DMS153 treated with DMSO at 0.1 percent for 48 hours (cell line): ENCODE measurements at regions not wholly inside any gene's neighbourhood (a gene's known extent, or its start where the extent isn't known, plus 50 kb on each side); places are given as distances from the start of the nearest gene placed in this dataset.
"Not testable (repeated sequence)": the region's sequence is repeated elsewhere in the genome, so short reads cannot be mapped to it uniquely, and the experiment has no call there.

Experiments used
- DNase-seq: peaks from one replicate; lab custom pipeline; 2025; ENCODE audit not compliant: unreplicated experiment; lab: John Stamatoyannopoulos, UW

DNA sequence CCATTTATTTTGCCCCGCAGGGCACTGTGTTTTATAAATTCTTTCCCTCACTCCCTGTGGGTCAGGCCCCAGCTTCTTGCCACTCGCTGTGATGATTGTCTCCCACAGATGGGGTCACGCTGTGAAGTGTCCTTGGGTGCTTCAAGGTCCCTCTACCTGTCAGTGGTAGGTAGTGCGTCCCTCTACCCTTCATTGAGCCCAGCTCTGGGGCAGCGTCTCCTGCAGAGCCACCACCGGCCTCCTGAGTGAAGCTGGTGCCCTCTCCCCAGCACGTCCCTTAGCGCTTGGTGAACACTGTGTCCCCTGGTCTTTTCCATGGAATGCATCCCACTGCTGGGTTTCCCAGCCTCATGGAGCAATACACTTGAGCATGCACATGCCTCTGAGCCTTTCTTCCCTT is 108.2 kb downstream of the NRN1 start:
- DNase-seq, result no peak

DNA sequence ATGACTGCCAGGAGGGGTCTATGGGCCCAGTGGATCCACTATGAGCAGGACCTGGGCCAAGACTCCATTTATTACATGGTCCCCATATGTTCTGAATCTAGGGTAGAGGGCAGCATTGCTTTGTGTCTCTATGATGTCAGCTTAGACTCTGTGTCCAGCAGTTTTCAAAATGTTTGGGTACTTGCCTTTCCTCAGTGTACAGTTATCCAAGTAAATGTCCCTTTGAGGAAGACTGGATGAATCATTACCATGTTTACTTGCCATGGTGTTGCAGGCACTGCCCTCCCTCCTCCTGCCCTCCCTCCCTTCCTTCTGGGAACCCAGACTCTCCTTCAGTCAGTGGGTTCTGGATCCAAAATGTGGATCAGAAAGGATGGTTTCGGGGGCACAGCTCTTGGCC is 108.6 kb downstream of the NRN1 start:
- DNase-seq, result no peak

DNA sequence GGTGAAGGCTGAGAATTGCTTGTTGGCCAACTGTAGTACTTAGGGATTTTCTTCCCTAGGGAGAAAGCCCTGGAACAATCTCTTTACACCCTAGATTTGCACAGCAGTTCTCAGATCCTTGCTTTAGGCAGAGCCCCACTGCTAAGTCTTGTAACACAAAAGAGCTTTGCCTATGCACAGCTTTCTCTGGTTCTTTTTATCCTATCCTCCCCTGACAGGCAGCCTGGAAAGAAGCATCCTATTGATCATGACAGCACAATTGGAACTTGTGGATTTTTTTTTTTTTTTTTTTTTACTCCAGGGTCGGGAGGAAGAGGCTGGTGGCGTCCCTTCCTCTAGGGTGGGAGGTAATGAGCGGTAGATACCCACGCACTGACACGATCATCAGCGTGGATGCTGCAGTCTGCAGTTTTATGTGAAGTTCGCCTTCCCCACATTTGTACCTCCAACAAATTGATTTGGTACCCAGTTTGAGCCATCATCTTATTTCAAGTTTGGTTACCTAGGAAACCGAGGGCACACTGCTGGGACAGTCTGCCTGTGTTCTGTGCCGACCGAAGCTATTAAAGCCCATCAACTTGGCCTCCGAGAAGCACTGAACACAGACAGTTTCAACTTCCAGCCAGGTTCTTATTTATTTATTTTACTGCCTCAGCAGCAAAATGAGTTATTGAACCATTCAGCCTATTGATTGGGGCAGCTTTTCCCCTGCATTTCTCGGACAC is 110.1 kb downstream of the NRN1 start:
- no peak for DNase-seq

DNA sequence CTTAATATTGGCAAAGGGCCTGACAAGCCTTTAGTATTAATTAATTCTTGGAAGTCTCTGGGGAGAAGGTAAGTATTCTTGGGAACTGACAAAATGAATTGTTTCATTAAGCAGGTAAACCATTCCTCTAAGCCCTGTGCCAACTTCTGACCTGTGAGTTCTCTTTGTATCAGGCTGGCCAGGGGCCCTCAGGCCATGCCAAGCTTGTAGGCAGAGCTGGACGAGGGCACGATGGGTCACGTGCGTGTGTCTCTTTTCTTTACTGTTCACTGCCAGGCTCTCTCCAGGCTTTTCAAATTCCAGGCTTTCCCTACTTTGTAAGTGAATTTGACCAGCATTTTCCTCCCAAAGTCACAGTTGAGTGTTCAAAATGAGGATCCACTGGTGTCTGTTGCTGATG is 112.4 kb downstream of the NRN1 start:
- no peak for DNase-seq

DNA sequence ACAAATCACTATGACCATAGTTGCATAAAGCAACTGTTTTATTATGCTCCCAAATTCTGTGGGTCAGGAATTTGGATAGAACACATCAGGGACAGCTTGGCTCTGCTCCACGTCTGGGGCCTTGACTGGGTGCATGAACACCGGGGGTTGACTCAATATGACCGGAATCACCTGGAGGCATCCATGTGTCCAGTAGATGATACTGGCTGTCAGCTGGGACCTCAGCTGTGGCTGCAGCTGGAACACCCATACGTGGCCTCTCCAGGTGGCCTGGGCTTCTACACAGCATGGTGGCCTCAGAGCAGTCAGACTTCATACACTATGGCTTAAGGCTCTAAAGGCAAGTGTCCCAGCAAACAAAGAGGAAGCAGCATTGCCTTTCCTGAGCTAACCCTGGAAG is 113.4 kb downstream of the NRN1 start:
- DNase-seq, result no peak

DNA sequence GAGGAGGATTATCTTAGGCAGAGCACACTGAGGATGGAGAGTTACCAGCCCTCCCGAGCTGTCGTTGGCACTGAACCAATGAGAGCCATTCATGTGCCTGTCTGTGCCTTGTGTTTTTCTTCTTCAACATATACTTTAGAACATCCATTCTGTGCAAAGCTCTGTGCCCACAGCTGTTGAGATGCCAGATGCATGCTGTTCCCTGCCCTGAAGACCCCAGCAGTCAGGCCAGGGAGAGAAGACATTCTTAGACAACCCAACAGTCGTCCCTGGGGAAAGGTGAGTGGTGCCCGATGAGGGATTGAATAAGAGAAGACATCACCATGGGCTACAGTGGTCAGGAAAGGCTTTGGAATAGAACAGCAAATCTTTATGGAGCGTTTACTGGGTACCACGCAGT is 114.1 kb downstream of the NRN1 start:
- no peak for DNase-seq

GRCh38 chr6:5878792-5879191 is 127.9 kb downstream of the NRN1 start:
- DNase-seq, result no peak

GRCh38 chr6:5876076-5876475 is 130.6 kb downstream of the NRN1 start:
- DNase-seq, result no peak

GRCh38 chr6:5873976-5874375 is 132.7 kb downstream of the NRN1 start:
- DNase-seq, result not testable (repeated sequence)

DNA sequence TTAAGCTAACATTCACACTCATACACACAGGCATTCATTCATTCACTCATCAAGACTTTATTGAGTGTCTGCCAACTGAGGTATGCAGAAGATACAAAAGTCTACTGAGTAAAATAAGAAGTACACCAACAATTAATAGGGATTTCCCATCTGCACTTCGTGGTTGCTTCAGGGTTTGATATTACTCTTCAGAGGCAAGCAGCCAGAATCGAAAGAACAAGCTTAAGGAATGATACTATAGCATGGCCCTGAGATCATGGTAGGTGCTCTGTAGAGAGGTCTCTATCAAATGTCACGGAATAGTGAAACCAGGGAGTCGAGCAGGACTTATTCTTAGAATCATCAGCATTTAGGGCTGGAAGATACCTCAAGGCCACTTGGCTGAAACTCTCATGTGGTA is 135.4 kb downstream of the NRN1 start:
- DNase-seq, result no peak

DNA sequence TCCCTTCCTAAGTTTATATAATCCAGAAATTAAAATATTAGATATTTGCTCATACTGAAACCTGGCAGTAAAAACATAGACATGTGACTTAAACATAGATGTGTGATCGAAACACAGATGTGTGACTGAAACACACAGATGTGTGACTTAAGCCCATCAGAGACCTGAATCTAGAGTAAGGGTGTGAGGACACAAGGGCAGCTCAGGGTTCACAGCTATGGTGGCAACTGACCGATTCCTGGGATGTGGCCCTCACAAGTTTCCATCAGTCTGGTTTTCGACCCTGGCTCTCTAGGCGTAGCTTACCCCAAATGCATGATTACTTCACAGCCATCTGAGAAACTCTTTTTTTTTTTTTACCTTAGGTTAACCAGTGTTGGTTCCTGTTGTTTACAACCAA is 137.0 kb downstream of the NRN1 start:
- no peak for DNase-seq

DNA sequence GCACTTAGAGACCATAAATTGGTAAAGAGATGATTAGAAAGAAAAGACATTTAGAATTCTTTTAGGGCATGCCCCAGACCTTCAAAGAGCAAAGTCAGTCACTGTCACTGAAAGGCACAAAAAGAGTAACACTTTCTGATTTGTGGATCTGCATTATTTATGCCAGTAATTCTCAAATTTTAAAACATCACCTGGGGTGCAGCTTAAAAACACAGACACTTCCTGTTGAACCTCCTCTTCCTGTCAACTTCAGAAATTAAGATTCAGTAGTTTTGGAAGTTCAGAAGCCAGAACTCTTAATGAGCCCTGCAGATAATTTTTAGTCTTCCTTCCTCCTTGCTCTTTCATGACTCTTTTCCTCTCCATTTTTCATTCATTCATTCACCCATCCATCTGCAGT is 137.5 kb downstream of the NRN1 start:
- no peak for DNase-seq

- peak; percentile 63 for DNase-seq
These were observed 140.1 kb downstream of the NRN1 start for GRCh38 chr6:5866547-5867051.

DNA sequence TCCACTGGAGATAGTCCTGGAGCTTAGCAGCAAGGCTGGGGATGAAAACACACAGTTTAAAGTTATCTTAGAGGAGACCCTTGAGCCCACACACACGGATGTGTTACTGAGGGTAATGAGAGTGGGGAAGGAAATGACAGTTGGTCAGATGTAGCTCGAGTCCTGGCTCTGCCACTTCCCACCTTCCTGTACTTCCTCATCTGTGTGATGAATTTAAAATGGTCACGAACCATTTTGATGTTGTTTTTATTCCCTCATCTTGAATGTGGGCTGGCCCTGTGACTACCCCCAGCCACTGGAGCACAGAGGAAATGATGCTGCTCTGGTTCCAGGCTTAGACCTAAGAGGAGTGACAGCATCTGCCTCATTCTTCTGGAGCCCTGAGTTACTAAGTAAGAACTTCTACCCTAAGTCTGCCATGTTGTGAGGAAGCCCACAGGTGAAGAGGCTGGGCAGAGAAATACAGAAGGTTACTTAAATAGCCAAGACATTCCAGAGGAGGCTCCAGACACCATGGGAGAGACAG is 141.2 kb downstream of the NRN1 start:
- DNase-seq, result no peak

- DNase-seq, result no peak
These were observed 145.9 kb downstream of the NRN1 start for GRCh38 chr6:5860849-5861248.

- DNase-seq, result no peak
These were observed 150.8 kb downstream of the NRN1 start for GRCh38 chr6:5855787-5856470.

GRCh38 chr6:5854899-5855298 is 151.8 kb downstream of the NRN1 start:
- DNase-seq, result no peak

- DNase-seq, result peak; percentile 18
These were observed 155.4 kb downstream of the NRN1 start for GRCh38 chr6:5851261-5851757.

DNA sequence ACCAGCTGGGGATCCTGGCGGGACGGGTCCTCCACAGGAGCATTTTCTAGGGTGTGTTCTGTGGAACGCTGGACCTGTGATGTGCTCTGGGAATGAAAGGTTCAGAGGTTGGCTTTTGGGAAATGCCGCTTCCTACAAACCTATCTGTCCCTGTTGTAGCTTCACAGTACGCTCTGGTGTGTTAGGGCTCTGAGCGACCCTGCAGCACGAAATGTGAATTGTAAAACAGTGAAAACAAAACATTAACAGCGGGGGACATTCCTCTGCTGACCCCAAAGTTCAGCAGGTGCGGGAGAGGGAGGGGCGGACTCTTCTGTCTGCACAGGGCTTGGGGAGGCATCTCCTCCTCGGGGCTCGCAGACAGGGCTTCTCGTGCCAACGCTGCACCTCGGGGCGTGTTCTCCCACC is 155.9 kb downstream of the NRN1 start:
- no peak for DNase-seq

- no peak for DNase-seq
These were observed 159.8 kb downstream of the NRN1 start for GRCh38 chr6:5846889-5847288.

DNA sequence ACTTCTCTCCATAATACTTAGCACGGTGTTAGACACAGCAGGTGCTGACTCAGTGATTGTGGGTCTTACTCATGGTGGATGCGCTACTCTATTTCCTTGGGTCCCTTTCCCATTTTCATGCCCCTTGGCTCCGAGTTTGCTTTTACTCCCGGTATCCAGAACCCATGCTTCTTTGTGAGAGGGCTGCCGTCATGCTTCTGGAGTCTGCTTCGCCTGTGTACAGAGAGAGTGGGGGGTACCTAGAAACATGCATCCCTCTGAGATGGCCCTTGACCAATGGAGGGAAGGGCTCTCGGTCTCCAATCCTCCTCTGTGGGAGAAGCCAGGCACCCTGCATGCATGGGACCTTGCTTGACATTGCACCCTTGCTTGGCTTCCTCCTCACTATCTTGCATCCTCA is 160.4 kb downstream of the NRN1 start:
- DNase-seq, result no peak

GRCh38 chr6:5843078-5843477 is 163.6 kb downstream of the NRN1 start:
- DNase-seq, result no peak
